HEK293T (cell line): ENCODE measurements at regions not wholly inside any gene's neighbourhood (a gene's known extent, or its start where the extent isn't known, plus 50 kb on each side); places are given as distances from the start of the nearest gene placed in this dataset.

Experiments used
- FOXK2 ChIP-seq: fragments of 450-650 bp; IDR thresholded peaks from 2 replicates; pipeline ENCODE4 v1.6.1; 2016; ENCODE audit warnings: mild to moderate bottlenecking
- FOXM1 ChIP-seq: fragments of 450-650 bp; IDR thresholded peaks from 2 replicates; pipeline ENCODE4 v1.6.1; 2017; ENCODE audit warnings: mild to moderate bottlenecking, borderline replicate concordance
- NFRKB ChIP-seq: fragments of 450-650 bp; IDR thresholded peaks from 2 replicates; pipeline ENCODE4 v1.6.1; 2016; ENCODE audit warnings: mild to moderate bottlenecking, moderate library complexity

- no peak for TF ChIP-seq NFRKB
- no peak for TF ChIP-seq FOXK2
- TF ChIP-seq FOXM1 = no peak
Observed at GRCh38 chr10:10482613-10483012, 535.1 kb upstream of the CELF2 start.
